ENCODE measurements at regions not wholly inside any gene's neighbourhood (a gene's known extent, or its start where the extent isn't known, plus 50 kb on each side); places are given as distances from the start of the nearest gene placed in this dataset.

DNA sequence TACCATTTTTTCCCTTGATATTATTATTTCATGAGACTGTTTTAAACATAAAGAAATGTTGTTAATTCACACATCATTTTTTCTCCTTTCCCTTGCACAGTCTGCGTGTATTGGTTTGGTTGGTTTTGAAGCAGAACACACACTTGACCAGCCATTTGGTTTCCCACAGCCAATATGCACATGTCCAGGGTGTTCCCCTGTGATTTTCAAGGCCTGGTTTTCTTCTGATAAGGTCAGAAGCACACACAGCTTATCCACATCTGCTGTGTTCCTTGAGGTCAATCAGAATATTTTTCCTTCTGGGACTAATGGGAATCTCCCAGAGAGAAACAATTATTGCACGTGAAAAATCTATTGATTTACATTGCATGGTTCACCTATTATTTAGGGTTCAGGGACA, 103.2 kb upstream of the EFEMP1 start:
- TF ChIP-seq, protein P1, sequence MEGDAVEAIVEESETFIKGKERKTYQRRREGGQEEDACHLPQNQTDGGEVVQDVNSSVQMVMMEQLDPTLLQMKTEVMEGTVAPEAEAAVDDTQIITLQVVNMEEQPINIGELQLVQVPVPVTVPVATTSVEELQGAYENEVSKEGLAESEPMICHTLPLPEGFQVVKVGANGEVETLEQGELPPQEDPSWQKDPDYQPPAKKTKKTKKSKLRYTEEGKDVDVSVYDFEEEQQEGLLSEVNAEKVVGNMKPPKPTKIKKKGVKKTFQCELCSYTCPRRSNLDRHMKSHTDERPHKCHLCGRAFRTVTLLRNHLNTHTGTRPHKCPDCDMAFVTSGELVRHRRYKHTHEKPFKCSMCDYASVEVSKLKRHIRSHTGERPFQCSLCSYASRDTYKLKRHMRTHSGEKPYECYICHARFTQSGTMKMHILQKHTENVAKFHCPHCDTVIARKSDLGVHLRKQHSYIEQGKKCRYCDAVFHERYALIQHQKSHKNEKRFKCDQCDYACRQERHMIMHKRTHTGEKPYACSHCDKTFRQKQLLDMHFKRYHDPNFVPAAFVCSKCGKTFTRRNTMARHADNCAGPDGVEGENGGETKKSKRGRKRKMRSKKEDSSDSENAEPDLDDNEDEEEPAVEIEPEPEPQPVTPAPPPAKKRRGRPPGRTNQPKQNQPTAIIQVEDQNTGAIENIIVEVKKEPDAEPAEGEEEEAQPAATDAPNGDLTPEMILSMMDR (IDR thresholded peaks at IDR 0.05) = no peak
- no peak for TF ChIP-seq ZFX (IDR thresholded peaks at IDR 0.05; ENCODE audit: borderline replicate concordance)
